ENCODE measurements at regions not wholly inside any gene's neighbourhood (a gene's known extent, or its start where the extent isn't known, plus 50 kb on each side); places are given as distances from the start of the nearest gene placed in this dataset.

DNA sequence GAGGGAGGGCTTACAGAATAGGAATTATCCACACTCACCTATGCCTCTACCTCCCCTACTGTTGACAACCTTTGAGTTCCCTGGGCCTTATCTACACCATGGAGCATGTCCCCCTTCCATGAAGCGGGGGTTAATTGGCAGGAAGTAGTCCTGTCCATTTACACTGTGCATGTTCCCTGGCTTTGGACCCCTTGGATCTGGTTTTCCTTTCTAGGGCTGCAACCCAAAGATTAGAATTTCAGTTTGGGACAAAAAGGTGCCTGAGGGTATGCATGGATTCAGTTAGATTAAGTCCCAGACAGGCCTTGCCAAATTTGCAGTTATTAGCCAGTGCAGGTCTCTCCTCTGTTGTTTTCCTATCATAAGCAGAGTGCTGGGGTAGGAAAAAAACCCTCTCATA is 180.3 kb downstream of the CMPK2 start:
- TF ChIP-seq, protein P1, sequence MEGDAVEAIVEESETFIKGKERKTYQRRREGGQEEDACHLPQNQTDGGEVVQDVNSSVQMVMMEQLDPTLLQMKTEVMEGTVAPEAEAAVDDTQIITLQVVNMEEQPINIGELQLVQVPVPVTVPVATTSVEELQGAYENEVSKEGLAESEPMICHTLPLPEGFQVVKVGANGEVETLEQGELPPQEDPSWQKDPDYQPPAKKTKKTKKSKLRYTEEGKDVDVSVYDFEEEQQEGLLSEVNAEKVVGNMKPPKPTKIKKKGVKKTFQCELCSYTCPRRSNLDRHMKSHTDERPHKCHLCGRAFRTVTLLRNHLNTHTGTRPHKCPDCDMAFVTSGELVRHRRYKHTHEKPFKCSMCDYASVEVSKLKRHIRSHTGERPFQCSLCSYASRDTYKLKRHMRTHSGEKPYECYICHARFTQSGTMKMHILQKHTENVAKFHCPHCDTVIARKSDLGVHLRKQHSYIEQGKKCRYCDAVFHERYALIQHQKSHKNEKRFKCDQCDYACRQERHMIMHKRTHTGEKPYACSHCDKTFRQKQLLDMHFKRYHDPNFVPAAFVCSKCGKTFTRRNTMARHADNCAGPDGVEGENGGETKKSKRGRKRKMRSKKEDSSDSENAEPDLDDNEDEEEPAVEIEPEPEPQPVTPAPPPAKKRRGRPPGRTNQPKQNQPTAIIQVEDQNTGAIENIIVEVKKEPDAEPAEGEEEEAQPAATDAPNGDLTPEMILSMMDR (IDR thresholded peaks at IDR 0.05) = no peak
- no peak for TF ChIP-seq POLR2A (IDR thresholded peaks at IDR 0.05)

Data from Peyer's patch (tissue), 4 donors.